ENCODE measurements at regions not wholly inside any gene's neighbourhood (a gene's known extent, or its start where the extent isn't known, plus 50 kb on each side); places are given as distances from the start of the nearest gene placed in this dataset.

DNA sequence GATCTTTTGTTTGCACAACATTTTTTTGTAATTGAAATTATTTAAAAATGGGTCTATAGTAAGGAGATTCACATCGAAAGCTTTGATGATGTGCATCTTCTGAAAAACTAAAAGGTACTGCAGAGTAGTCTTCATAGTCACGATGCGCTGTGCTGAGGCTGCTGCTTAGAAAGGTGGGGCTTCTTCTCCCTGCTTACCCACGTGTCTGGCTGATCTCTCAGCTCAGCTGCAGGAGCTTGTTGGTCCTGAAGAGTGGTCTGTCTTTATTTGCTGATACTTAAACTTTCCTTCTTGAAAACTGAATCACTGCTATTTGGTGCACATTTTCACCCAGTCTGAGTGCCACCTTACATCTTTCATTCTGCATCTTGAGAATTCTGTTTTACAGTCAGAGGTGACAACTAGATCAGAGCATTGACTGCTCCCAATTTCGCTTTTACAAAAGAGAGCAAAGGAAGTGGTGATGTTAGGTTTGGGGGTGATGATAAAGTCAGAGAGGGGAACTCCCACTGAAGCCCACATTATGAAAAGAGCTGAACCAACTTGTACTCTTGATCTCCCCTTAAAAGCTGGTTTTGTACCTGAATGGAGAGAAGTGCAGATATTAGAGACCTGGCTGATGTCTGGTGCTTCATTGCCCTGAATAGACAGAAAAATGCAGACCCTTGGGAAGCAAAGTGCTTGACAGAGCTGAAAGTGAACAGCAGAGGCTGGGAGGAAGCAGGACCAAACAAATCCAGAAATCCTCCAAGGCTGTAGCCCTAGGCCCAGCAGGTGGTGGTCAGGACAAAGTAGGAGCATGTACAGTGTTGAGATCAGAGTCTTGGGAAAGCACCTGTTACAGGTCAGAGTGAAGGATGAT is 984.5 kb downstream of the TSN start:
- TF ChIP-seq, protein P1, sequence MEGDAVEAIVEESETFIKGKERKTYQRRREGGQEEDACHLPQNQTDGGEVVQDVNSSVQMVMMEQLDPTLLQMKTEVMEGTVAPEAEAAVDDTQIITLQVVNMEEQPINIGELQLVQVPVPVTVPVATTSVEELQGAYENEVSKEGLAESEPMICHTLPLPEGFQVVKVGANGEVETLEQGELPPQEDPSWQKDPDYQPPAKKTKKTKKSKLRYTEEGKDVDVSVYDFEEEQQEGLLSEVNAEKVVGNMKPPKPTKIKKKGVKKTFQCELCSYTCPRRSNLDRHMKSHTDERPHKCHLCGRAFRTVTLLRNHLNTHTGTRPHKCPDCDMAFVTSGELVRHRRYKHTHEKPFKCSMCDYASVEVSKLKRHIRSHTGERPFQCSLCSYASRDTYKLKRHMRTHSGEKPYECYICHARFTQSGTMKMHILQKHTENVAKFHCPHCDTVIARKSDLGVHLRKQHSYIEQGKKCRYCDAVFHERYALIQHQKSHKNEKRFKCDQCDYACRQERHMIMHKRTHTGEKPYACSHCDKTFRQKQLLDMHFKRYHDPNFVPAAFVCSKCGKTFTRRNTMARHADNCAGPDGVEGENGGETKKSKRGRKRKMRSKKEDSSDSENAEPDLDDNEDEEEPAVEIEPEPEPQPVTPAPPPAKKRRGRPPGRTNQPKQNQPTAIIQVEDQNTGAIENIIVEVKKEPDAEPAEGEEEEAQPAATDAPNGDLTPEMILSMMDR (IDR thresholded peaks at IDR 0.05) = no peak
- no peak for TF ChIP-seq POLR2A (IDR thresholded peaks at IDR 0.05)

Data from esophagus squamous epithelium (tissue), 4 donors.